Fibroblast of upper back skin (primary cell): ENCODE measurements at regions not wholly inside any gene's neighbourhood (a gene's known extent, or its start where the extent isn't known, plus 50 kb on each side); places are given as distances from the start of the nearest gene placed in this dataset.

Source experiments
- DNase-seq: peaks from one replicate; pipeline ENCODE4 v3.0.0-alpha.2; 2013

- peak; percentile 38 for DNase-seq
These were observed 51.9 kb upstream of the USP47 start for GRCh38 chr11:11789735-11790369.

- DNase-seq, result no peak
These were observed 53.6 kb upstream of the USP47 start for GRCh38 chr11:11788063-11788710.

- DNase-seq, result peak; percentile 74
These were observed 54.3 kb upstream of the USP47 start for GRCh38 chr11:11787305-11788062.

GRCh38 chr11:11786771-11787170 lies 55.0 kb upstream of the USP47 start:
- peak; percentile 36 for DNase-seq

- DNase-seq, result no peak
These were observed 55.5 kb upstream of the USP47 start for GRCh38 chr11:11786234-11786633.

GRCh38 chr11:11782532-11783110 lies 59.2 kb upstream of the USP47 start:
- DNase-seq, result no peak

GRCh38 chr11:11780858-11781257 lies 60.9 kb upstream of the USP47 start:
- DNase-seq, result no peak

GRCh38 chr11:11779975-11780374 lies 61.8 kb upstream of the USP47 start:
- DNase-seq, result no peak

GRCh38 chr11:11777897-11778296 lies 63.9 kb upstream of the USP47 start:
- DNase-seq, result no peak

- no peak for DNase-seq
These were observed 65.1 kb upstream of the USP47 start for GRCh38 chr11:11776714-11777113.

- DNase-seq, result no peak
These were observed 66.8 kb upstream of the USP47 start for GRCh38 chr11:11774928-11775327.

GRCh38 chr11:11772865-11773515 lies 68.8 kb upstream of the USP47 start:
- no peak for DNase-seq

- DNase-seq, result no peak
These were observed 70.8 kb upstream of the USP47 start for GRCh38 chr11:11770921-11771486.

GRCh38 chr11:11770296-11770695 lies 71.5 kb upstream of the USP47 start:
- DNase-seq, result no peak

- no peak for DNase-seq
These were observed 72.0 kb upstream of the USP47 start for GRCh38 chr11:11769782-11770181.

GRCh38 chr11:11769362-11769761 lies 72.4 kb upstream of the USP47 start:
- DNase-seq, result no peak

GRCh38 chr11:11764423-11764803 lies 77.4 kb upstream of the USP47 start:
- no peak for DNase-seq

- DNase-seq, result no peak
These were observed 77.9 kb upstream of the USP47 start for GRCh38 chr11:11763796-11764422.

- no peak for DNase-seq
These were observed 80.9 kb upstream of the USP47 start for GRCh38 chr11:11760838-11761237.

- DNase-seq, result no peak
These were observed 83.1 kb upstream of the USP47 start for GRCh38 chr11:11758603-11759196.

GRCh38 chr11:11757909-11758308 lies 83.9 kb upstream of the USP47 start:
- peak; percentile 10 for DNase-seq

- no peak for DNase-seq
These were observed 85.1 kb upstream of the USP47 start for GRCh38 chr11:11756718-11757117.
